Activated CD4-positive, alpha-beta T cell treated with anti-CD3 and anti-CD28 coated beads, Interleukin-2, amount 50 U/mL, for 16 hours (primary cell): ENCODE measurements at regions not wholly inside any gene's neighbourhood (a gene's known extent, or its start where the extent isn't known, plus 50 kb on each side); places are given as distances from the start of the nearest gene placed in this dataset.
"Not testable (repeated sequence)": the region's sequence is repeated elsewhere in the genome, so short reads cannot be mapped to it uniquely, and the experiment has no call there.

Source experiments
- DNase-seq: peaks from one replicate; pipeline ENCODE4 v3.0.0-alpha.2; 2020

GRCh38 chr13:55777612-55778011 lies 1363.1 kb upstream of the PRR20A start:
- no peak for DNase-seq

GRCh38 chr13:55783841-55784240 lies 1356.9 kb upstream of the PRR20A start:
- no peak for DNase-seq

- DNase-seq, result no peak
These were observed 1352.2 kb upstream of the PRR20A start for GRCh38 chr13:55788548-55788947.

- no peak for DNase-seq
These were observed 1348.0 kb upstream of the PRR20A start for GRCh38 chr13:55792544-55793193.

GRCh38 chr13:55815458-55816033 lies 1325.2 kb upstream of the PRR20A start:
- DNase-seq, result no peak

- no peak for DNase-seq
These were observed 1323.6 kb upstream of the PRR20A start for GRCh38 chr13:55816976-55817601.

- DNase-seq, result no peak
These were observed 1319.9 kb upstream of the PRR20A start for GRCh38 chr13:55820817-55821216.

GRCh38 chr13:55869648-55870047 lies 1271.1 kb upstream of the PRR20A start:
- DNase-seq, result no peak

GRCh38 chr13:55887561-55887960 lies 1253.2 kb upstream of the PRR20A start:
- DNase-seq, result no peak

GRCh38 chr13:55893540-55893939 lies 1247.2 kb upstream of the PRR20A start:
- DNase-seq, result no peak

- DNase-seq, result no peak
These were observed 1203.5 kb upstream of the PRR20A start for GRCh38 chr13:55937180-55937579.

- no peak for DNase-seq
These were observed 1192.5 kb upstream of the PRR20A start for GRCh38 chr13:55948175-55948574.

GRCh38 chr13:55963934-55964333 lies 1176.8 kb upstream of the PRR20A start:
- DNase-seq, result no peak

- no peak for DNase-seq
These were observed 1173.7 kb upstream of the PRR20A start for GRCh38 chr13:55967055-55967454.

- DNase-seq, result no peak
These were observed 1163.3 kb upstream of the PRR20A start for GRCh38 chr13:55977436-55977835.

- DNase-seq, result no peak
These were observed 1159.3 kb upstream of the PRR20A start for GRCh38 chr13:55981381-55981780.

GRCh38 chr13:55984026-55984425 lies 1156.7 kb upstream of the PRR20A start:
- not testable (repeated sequence) for DNase-seq

- DNase-seq, result no peak
These were observed 1150.1 kb upstream of the PRR20A start for GRCh38 chr13:55990631-55991030.

GRCh38 chr13:55991666-55992065 lies 1149.1 kb upstream of the PRR20A start:
- no peak for DNase-seq

GRCh38 chr13:55992145-55992544 lies 1148.6 kb upstream of the PRR20A start:
- DNase-seq, result no peak

- no peak for DNase-seq
These were observed 1141.0 kb upstream of the PRR20A start for GRCh38 chr13:55999709-56000108.

GRCh38 chr13:56009418-56009817 lies 1131.3 kb upstream of the PRR20A start:
- DNase-seq, result no peak

- no peak for DNase-seq
These were observed 1128.1 kb upstream of the PRR20A start for GRCh38 chr13:56012644-56013043.

- no peak for DNase-seq
These were observed 1124.8 kb upstream of the PRR20A start for GRCh38 chr13:56015919-56016318.

- no peak for DNase-seq
These were observed 1121.1 kb upstream of the PRR20A start for GRCh38 chr13:56019606-56020005.
